LNCaP clone FGC (cell line): ENCODE measurements at regions not wholly inside any gene's neighbourhood (a gene's known extent, or its start where the extent isn't known, plus 50 kb on each side); places are given as distances from the start of the nearest gene placed in this dataset.

Experiments used
- DNase-seq: peaks from one replicate; pipeline ENCODE4 v3.0.0-alpha.2; 2011; ENCODE audit warnings: low read depth
- H3K4me3 ChIP-seq: 2 replicates; pipeline ENCODE4 v1.5.1; 2011; ENCODE audit warnings: mild to moderate bottlenecking, low read depth, low read length, control low read depth
- CTCF ChIP-seq: IDR thresholded peaks from 2 replicates; pipeline ENCODE4 v1.5.1; 2012; ENCODE audit warnings: mild to moderate bottlenecking; ENCODE audit not compliant: control insufficient read depth, insufficient read depth; ENCODE audit errors: extremely low read depth

- no peak for DNase-seq
- TF ChIP-seq CTCF: no peak
- H3K4me3 ChIP-seq: no peak overlapping the region
Observed at GRCh38 chr7:26556061-26556881, 264.6 kb downstream of the SNX10 start.

- no peak for TF ChIP-seq CTCF
- H3K4me3 ChIP-seq: no peak overlapping the region
- DNase-seq: no peak
Observed at GRCh38 chr7:26560526-26561256, 269.0 kb downstream of the SNX10 start.

- no peak for DNase-seq
- no peak overlapping the region for H3K4me3 ChIP-seq
- no peak for TF ChIP-seq CTCF
Observed at GRCh38 chr7:26562841-26563240, 271.2 kb downstream of the SNX10 start.

- H3K4me3 ChIP-seq: no peak overlapping the region
- TF ChIP-seq CTCF: no peak
- no peak for DNase-seq
Observed at GRCh38 chr7:26563406-26563805, 271.7 kb downstream of the SNX10 start.

GRCh38 chr7:26567266-26567665 is 275.6 kb downstream of the SNX10 start:
- no peak overlapping the region for H3K4me3 ChIP-seq
- DNase-seq: no peak
- no peak for TF ChIP-seq CTCF

GRCh38 chr7:26574476-26574875 is 282.8 kb downstream of the SNX10 start:
- TF ChIP-seq CTCF: no peak
- DNase-seq: no peak

More at GRCh38 chr7:26574476-26574875, 282.8 kb downstream of the SNX10 start:
- H3K4me3 ChIP-seq: no peak overlapping the region
